H9 (cell line): ENCODE measurements at regions not wholly inside any gene's neighbourhood (a gene's known extent, or its start where the extent isn't known, plus 50 kb on each side); places are given as distances from the start of the nearest gene placed in this dataset.

ENCODE experiments used
- DNase-seq: peaks from one replicate; pipeline ENCODE4 v3.0.0-alpha.2; 2017
- H2AFZ ChIP-seq: one replicate; pipeline ENCODE4 v1.6.1; 2013; ENCODE audit warnings: mild to moderate bottlenecking, low read length, control low read depth, moderate library complexity
- H2AK5ac ChIP-seq: 2 replicates; pipeline ENCODE4 v1.6.1; 2013; ENCODE audit warnings: low read length, control low read depth, mixed read lengths; ENCODE audit not compliant: insufficient read length
- H2BK120ac ChIP-seq: one replicate; pipeline ENCODE4 v1.6.1; 2013; ENCODE audit warnings: low read depth, mild to moderate bottlenecking, low read length, control low read depth, inconsistent platforms; ENCODE audit not compliant: poor library complexity, severe bottlenecking
- H2BK12ac ChIP-seq: 2 replicates; pipeline ENCODE4 v1.6.1; 2013; ENCODE audit warnings: low read length, control low read depth, mixed read lengths, low read depth; ENCODE audit not compliant: insufficient read length
- H2BK15ac ChIP-seq: 2 replicates; pipeline ENCODE4 v1.6.1; 2013; ENCODE audit warnings: low read depth, low read length, control low read depth
- H2BK20ac ChIP-seq: one replicate; pipeline ENCODE4 v1.6.1; 2013; ENCODE audit warnings: low read depth, mild to moderate bottlenecking, low read length, control low read depth, inconsistent platforms; ENCODE audit not compliant: poor library complexity, severe bottlenecking
- H2BK5ac ChIP-seq: 2 replicates; pipeline ENCODE4 v1.6.1; 2013; ENCODE audit warnings: low read length, control low read depth, mixed read lengths; ENCODE audit not compliant: insufficient read length
- H3K14ac ChIP-seq: 2 replicates; pipeline ENCODE4 v1.6.1; 2013; ENCODE audit warnings: low read length, control low read depth; ENCODE audit not compliant: insufficient read depth
- H3K18ac ChIP-seq: 2 replicates; pipeline ENCODE4 v1.6.1; 2013; ENCODE audit warnings: low read depth, mild to moderate bottlenecking, mixed read lengths, low read length, control low read depth; ENCODE audit not compliant: insufficient read length
- H3K23ac ChIP-seq: 2 replicates; pipeline ENCODE4 v1.6.1; 2013; ENCODE audit warnings: low read length, control low read depth, mixed read lengths, low read depth; ENCODE audit not compliant: insufficient read length
- H3K23me2 ChIP-seq: 2 replicates; pipeline ENCODE4 v1.6.1; 2013; ENCODE audit warnings: low read depth, mild to moderate bottlenecking, mixed read lengths, low read length, control low read depth; ENCODE audit not compliant: insufficient read length, poor library complexity, severe bottlenecking
- H3K27ac ChIP-seq: 2 replicates; pipeline ENCODE4 v1.5.1; 2013; ENCODE audit warnings: low read length, control low read depth, mixed read lengths, low read depth; ENCODE audit not compliant: insufficient read length
- H3K27me3 ChIP-seq: 2 replicates; pipeline ENCODE4 v1.6.1; 2013; ENCODE audit warnings: low read length, control low read depth, inconsistent platforms; ENCODE audit not compliant: insufficient read depth
- H3K4ac ChIP-seq: 2 replicates; pipeline ENCODE4 v1.6.1; 2013; ENCODE audit warnings: low read depth, mild to moderate bottlenecking, control low read depth, inconsistent platforms, low read length, moderate library complexity
- H3K4me1 ChIP-seq: 2 replicates; pipeline ENCODE4 v1.6.1; 2013; ENCODE audit warnings: low read length, control low read depth, inconsistent platforms; ENCODE audit not compliant: insufficient read depth
- H3K4me2 ChIP-seq: 2 replicates; pipeline ENCODE4 v1.6.1; 2013; ENCODE audit warnings: low read length, control low read depth, mixed read lengths; ENCODE audit not compliant: insufficient read length, insufficient read depth
- H3K56ac ChIP-seq: 2 replicates; pipeline ENCODE4 v1.6.1; 2013; ENCODE audit warnings: low read depth, mild to moderate bottlenecking, mixed read lengths, low read length, control low read depth; ENCODE audit not compliant: insufficient read length
- H3K79me1 ChIP-seq: 2 replicates; pipeline ENCODE4 v1.6.1; 2013; ENCODE audit warnings: low read depth, mild to moderate bottlenecking, moderate library complexity, low read length, control low read depth, inconsistent platforms; ENCODE audit not compliant: insufficient read depth, poor library complexity, severe bottlenecking
- H3K79me2 ChIP-seq: 2 replicates; pipeline ENCODE4 v1.6.1; 2013; ENCODE audit warnings: low read length, control low read depth, inconsistent platforms; ENCODE audit not compliant: insufficient read depth
- H3K9ac ChIP-seq: 2 replicates; pipeline ENCODE4 v1.6.1; 2013; ENCODE audit warnings: low read length, control low read depth, mixed read lengths; ENCODE audit not compliant: insufficient read length; ENCODE audit errors: extremely low read depth
- H3K9me3 ChIP-seq: one replicate; pipeline ENCODE4 v1.6.1; 2013; ENCODE audit warnings: low read depth, low read length, inconsistent platforms; ENCODE audit not compliant: control insufficient read depth
- H3T11ph ChIP-seq: one replicate; pipeline ENCODE4 v1.6.1; 2013; ENCODE audit warnings: mild to moderate bottlenecking, low read length, control low read depth, inconsistent platforms
- H4K20me1 ChIP-seq: one replicate; pipeline ENCODE4 v1.6.1; 2013; ENCODE audit not compliant: control insufficient read depth, insufficient read length, insufficient read depth
- H4K5ac ChIP-seq: 2 replicates; pipeline ENCODE4 v1.6.1; 2013; ENCODE audit warnings: low read depth, mild to moderate bottlenecking, mixed read lengths, low read length, control low read depth; ENCODE audit not compliant: insufficient read length
- H4K8ac ChIP-seq: replicated peaks from 2 replicates; pipeline ENCODE4 v1.6.1; 2013; ENCODE audit warnings: low read length, control low read depth, mixed read lengths, low read depth; ENCODE audit not compliant: insufficient read length
- H4K91ac ChIP-seq: 2 replicates; pipeline ENCODE4 v1.6.1; 2013; ENCODE audit warnings: low read depth, mild to moderate bottlenecking, moderate library complexity, mixed read lengths, low read length, control low read depth; ENCODE audit not compliant: insufficient read length
- H3K27ac Mint-ChIP-seq, 3 experiments: 2 replicates in 2 of 3; 3 replicates in 1 of 3; pipeline ENCODE4 v1.8.0; 2020 to 2021; ENCODE audit warnings: mixed read lengths in 3 of 3, mild to moderate bottlenecking in 1 of 3, moderate library complexity in 1 of 3
- H3K27me3 Mint-ChIP-seq: 2 replicates; pipeline ENCODE4 v1.8.0; 2021; ENCODE audit warnings: low read depth, mild to moderate bottlenecking, moderate library complexity, mixed read lengths
- H3K36me3 Mint-ChIP-seq, 3 experiments: 2 replicates in 2 of 3; 3 replicates in 1 of 3; pipeline ENCODE4 v1.8.0; 2020 to 2021; ENCODE audit warnings: low read depth in 3 of 3, mixed read lengths in 3 of 3; ENCODE audit not compliant: insufficient read depth in 1 of 3
- H3K4me1 Mint-ChIP-seq, 2 experiments: 2 replicates each; pipeline ENCODE4 v1.8.0; 2020; ENCODE audit warnings: mixed read lengths in 2 of 2
- H3K4me3 Mint-ChIP-seq, 2 experiments: 2 replicates in 1 of 2; 3 replicates in 1 of 2; pipeline ENCODE4 v1.8.0; 2020 to 2021; ENCODE audit warnings: mild to moderate bottlenecking in 2 of 2, mixed read lengths in 2 of 2, moderate library complexity in 1 of 2
- H3K9me3 Mint-ChIP-seq, 2 experiments: 2 replicates in 1 of 2; 3 replicates in 1 of 2; pipeline ENCODE4 v1.8.0; 2020; ENCODE audit warnings: mild to moderate bottlenecking in 2 of 2, mixed read lengths in 2 of 2, moderate library complexity in 1 of 2
- WGBS: extraction: QIAGEN DNeasy Blood & Tissue Kit; methylation state at CpG from one replicate; pipeline ENCODE4 v1.1.7; 2013; ENCODE audit warnings: missing lambda C conversion rate, low lambda C conversion rate, mixed read lengths; ENCODE audit not compliant: insufficient read length; ENCODE audit errors: extremely low coverage; 5-methylcytosine and 5-hydroxymethylcytosine counted together
- TF ChIP-seq, protein P1 (sequence below): fragments of 200-600 bp; sonication (generic); conservative IDR thresholded peaks from 3 replicates; pipeline ENCODE4 v1.8.0; 2021; ENCODE audit warnings: antibody characterized with exemption, mild to moderate bottlenecking

DNA sequence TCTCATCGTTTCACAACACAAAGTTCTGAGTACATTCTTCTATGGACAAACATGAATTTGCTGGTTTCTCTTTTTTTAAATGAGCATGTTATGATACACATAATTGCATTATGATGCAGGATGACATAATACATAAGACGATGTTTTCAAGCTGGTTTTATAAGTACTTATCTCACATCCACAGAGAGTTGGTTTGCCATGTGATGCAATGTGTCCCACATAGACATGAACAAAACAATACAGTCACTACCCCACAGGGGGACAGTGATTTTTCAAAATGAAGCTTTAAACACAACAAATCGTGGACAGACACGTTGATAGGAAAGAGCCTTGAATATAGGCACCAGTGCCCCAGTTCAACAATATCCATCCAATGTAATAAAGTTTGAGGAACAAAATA lies 447.1 kb downstream of the KLF12 start:
- H2BK20ac ChIP-seq, result no peak overlapping the region
- H4K20me1 ChIP-seq, result no peaks in the 10 kb centered on the region
- H3K14ac ChIP-seq, result no peak overlapping the region
- H3T11ph ChIP-seq, result no peak overlapping the region
- TF ChIP-seq, protein P1, sequence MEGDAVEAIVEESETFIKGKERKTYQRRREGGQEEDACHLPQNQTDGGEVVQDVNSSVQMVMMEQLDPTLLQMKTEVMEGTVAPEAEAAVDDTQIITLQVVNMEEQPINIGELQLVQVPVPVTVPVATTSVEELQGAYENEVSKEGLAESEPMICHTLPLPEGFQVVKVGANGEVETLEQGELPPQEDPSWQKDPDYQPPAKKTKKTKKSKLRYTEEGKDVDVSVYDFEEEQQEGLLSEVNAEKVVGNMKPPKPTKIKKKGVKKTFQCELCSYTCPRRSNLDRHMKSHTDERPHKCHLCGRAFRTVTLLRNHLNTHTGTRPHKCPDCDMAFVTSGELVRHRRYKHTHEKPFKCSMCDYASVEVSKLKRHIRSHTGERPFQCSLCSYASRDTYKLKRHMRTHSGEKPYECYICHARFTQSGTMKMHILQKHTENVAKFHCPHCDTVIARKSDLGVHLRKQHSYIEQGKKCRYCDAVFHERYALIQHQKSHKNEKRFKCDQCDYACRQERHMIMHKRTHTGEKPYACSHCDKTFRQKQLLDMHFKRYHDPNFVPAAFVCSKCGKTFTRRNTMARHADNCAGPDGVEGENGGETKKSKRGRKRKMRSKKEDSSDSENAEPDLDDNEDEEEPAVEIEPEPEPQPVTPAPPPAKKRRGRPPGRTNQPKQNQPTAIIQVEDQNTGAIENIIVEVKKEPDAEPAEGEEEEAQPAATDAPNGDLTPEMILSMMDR, result no peak
- H3K4me1 Mint-ChIP-seq, result peaks cover 8 to 11% of the 10 kb centered on the region in 2 experiments
- no peak overlapping the region for H2AK5ac ChIP-seq
- no peak overlapping the region for H2BK15ac ChIP-seq
- H4K5ac ChIP-seq, result no peak overlapping the region
- H3K23me2 ChIP-seq, result no peaks in the 10 kb centered on the region
- H2AFZ ChIP-seq, result no peak overlapping the region
- H3K18ac ChIP-seq, result no peak overlapping the region
- no peaks in the 10 kb centered on the region for H3K9me3 ChIP-seq
- no peaks in the 10 kb centered on the region for H3K4me1 ChIP-seq
- H2BK120ac ChIP-seq, result no peak overlapping the region
- H3K27ac Mint-ChIP-seq, result no peak overlapping the region
- H3K23ac ChIP-seq, result no peak overlapping the region
- no peak overlapping the region for H3K4me2 ChIP-seq
- H4K8ac ChIP-seq, result no peak overlapping the region
- H3K4me3 Mint-ChIP-seq, result no peak overlapping the region
- H3K56ac ChIP-seq, result no peak overlapping the region
- no peaks in the 10 kb centered on the region for H3K79me1 ChIP-seq
- H3K79me2 ChIP-seq, result no peaks in the 10 kb centered on the region
- H2BK5ac ChIP-seq, result no peak overlapping the region
- no peak overlapping the region for H4K91ac ChIP-seq
- H3K9ac ChIP-seq, result no peak overlapping the region
- DNase-seq, result no peak
- no peaks in the 10 kb centered on the region for H3K27me3 Mint-ChIP-seq
- no peaks in the 10 kb centered on the region for H3K36me3 Mint-ChIP-seq
- H3K4ac ChIP-seq, result no peak overlapping the region
- no peaks in the 10 kb centered on the region for H3K9me3 Mint-ChIP-seq
- no peaks in the 10 kb centered on the region for H3K27me3 ChIP-seq
- H3K27ac ChIP-seq, result no peak overlapping the region
- no CpG with 5 or more reads among the region's 4 CpGs for WGBS
- H2BK12ac ChIP-seq, result no peak overlapping the region
